AG04449 (cell line): ENCODE measurements at regions not wholly inside any gene's neighbourhood (a gene's known extent, or its start where the extent isn't known, plus 50 kb on each side); places are given as distances from the start of the nearest gene placed in this dataset.

Experiments
- CTCF ChIA-PET: fragments of 350-600 bp; formaldehyde crosslinking; extraction: SDS; loops from one replicate; lab custom pipeline; 2021; ENCODE audit warnings: antibody characterized with exemption; lab: Yijun Ruan, JAX
- POLR2A ChIA-PET: fragments of 400-600, 350-600 bp; formaldehyde crosslinking; extraction: SDS; loops from one replicate; lab custom pipeline; 2020; ENCODE audit warnings: antibody characterized with exemption, inconsistent platforms; lab: Yijun Ruan, JAX
- DNase-seq: peaks from one replicate; pipeline ENCODE4 v3.0.0-alpha.2; 2010; ENCODE audit warnings: low read depth, low spot score
- H3K4me3 ChIP-seq: 2 replicates; pipeline ENCODE4 v1.5.1; 2011; ENCODE audit warnings: low read depth, mild to moderate bottlenecking, control low read depth, low read length
- TF ChIP-seq, protein P1 (sequence below): IDR thresholded peaks from one replicate; pipeline ENCODE4 v1.5.1; 2011; ENCODE audit warnings: mild to moderate bottlenecking, moderate library complexity, low read length, control low read depth, inconsistent platforms; ENCODE audit not compliant: insufficient read depth; ENCODE audit errors: missing control alignments

DNA sequence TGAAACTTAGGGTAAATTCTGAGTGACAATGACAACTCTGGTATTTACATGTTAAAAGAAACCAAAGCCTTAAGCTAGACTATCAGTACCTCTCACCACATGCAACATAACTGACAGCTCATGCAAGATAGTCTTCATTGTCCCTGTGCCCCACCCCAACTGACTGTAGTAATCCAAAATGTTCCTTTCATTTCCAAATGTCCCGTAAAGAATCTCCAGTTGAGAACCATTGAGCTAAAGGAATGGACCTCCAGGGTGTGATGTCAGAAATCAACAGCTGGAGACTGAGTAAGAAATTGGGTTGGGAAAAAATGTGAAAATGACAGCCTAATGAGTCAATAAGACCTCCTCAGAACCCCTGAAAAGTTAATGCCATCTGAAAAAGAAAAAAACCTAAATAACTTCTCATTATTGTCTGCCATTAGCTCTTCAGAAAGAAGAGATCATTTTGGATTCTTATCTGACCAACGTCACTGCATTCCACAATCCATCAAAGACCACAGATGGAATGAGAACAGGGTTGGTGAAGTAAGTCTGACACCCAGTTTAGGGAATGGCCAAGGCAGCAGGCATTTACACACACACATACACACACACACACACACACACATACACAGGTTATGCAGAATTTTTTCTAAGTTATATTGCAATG lies 51.7 kb upstream of the ACVR2A start:
- POLR2A ChIA-PET: interaction anchor here (0.8 kb wide), 1 partner anchor 51 kb away, joined by 3 read pairs; no protein-coding TSS in a partner anchor
- peak; percentile 24 for DNase-seq
- CTCF ChIA-PET: no interaction called here
- TF ChIP-seq, protein P1, sequence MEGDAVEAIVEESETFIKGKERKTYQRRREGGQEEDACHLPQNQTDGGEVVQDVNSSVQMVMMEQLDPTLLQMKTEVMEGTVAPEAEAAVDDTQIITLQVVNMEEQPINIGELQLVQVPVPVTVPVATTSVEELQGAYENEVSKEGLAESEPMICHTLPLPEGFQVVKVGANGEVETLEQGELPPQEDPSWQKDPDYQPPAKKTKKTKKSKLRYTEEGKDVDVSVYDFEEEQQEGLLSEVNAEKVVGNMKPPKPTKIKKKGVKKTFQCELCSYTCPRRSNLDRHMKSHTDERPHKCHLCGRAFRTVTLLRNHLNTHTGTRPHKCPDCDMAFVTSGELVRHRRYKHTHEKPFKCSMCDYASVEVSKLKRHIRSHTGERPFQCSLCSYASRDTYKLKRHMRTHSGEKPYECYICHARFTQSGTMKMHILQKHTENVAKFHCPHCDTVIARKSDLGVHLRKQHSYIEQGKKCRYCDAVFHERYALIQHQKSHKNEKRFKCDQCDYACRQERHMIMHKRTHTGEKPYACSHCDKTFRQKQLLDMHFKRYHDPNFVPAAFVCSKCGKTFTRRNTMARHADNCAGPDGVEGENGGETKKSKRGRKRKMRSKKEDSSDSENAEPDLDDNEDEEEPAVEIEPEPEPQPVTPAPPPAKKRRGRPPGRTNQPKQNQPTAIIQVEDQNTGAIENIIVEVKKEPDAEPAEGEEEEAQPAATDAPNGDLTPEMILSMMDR: no peak
- no peak overlapping the region for H3K4me3 ChIP-seq

DNA sequence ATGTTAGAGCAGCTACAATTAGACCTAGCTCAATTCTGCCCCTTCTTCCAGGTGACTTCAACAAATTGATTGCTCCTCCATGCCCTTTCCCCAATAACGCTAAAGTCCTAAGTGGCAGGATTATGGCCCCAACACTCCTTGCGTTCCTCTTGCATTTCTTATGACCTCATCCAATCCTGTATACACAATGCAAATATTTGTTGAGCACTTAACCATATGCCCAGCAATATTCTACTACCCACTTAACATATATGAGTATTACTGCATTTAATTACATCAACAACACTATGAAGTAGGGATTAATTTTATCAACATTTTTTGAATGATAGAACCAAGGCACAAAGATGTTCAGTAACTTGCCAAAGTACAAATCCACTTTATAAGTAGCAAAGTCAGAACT lies 54.2 kb upstream of the ACVR2A start:
- CTCF ChIA-PET: no interaction called here
- DNase-seq: no peak
- H3K4me3 ChIP-seq: no peak overlapping the region
- TF ChIP-seq, protein P1: no peak
- POLR2A ChIA-PET: no interaction called here

DNA sequence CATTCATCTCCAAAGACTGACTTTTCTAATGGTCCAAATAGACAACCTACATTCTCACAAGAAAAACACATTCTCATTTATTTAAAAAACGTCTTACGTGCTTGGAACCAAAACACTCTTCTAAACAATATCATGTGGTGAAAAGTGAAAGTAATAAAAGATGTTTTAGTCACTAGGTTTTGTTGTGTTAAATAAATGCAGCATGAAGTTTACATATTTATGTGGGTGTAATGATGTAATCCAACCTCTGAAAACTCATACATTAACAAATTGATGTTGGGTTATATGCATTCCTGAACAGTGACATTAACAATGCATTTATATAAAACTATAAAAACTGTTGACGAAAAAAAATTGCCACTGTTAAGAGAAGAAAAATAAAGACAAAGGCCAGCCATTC lies 55.1 kb upstream of the ACVR2A start:
- H3K4me3 ChIP-seq: no peak overlapping the region
- CTCF ChIA-PET: no interaction called here
- TF ChIP-seq, protein P1: no peak
- POLR2A ChIA-PET: no interaction called here
- peak; percentile 16 for DNase-seq

DNA sequence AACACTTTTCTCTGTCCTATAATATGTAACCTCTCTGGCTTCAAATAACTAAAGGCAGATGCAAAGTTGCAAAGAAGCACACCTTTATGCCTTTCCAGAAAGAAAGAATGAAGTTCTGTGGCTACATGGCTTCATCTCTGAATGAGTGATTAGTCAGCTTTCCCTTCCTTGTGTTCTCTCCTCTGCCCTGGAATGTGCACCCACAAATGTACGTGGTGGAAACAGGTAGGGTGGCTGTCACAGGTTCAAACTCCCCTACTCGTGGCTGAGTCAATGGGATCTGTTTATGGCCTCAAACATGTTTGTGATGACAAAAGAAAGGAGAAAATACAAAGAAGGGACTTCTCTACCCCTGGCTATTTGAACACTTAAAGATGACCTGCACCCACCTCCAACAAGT lies 55.5 kb upstream of the ACVR2A start:
- no peak for DNase-seq
- POLR2A ChIA-PET: no interaction called here
- no peak overlapping the region for H3K4me3 ChIP-seq
- CTCF ChIA-PET: no interaction called here
- TF ChIP-seq, protein P1: no peak

DNA sequence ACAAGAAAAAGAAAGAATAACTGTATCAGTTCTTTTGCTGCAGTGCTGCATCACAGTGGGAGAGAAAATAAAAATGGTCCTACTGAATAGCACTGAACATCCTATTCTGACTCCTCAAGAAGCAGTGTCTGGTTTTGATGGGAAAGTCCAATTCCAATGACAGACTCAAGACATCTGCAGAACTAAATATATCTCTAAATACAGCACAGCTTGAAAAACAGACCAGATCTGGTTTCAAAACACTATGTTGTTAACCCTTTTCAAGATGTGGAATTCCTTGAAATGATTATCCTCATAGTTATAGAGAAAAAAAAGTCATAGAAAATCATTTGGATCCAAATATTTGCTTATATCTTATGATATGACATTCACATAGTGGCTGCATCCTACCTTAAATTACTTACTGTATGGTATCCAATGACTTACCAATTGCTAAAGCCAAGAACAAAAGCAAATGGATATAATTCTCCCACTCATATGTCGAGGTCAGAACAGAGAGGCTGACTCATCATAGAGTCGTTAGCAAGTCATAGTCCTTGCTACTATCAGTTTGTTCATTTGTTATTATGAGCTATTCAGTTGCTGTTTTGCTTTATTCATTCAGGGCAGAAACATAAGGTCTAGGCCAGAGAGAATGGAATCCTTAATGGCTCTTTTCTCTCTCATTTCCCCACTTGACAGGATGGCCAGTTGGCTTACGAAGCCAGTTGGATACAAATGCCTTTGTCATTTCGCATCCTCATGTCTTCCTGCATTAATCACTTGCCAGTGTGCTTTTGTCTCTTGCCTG lies 62.5 kb upstream of the ACVR2A start:
- CTCF ChIA-PET: no interaction called here
- POLR2A ChIA-PET: no interaction called here

DNA sequence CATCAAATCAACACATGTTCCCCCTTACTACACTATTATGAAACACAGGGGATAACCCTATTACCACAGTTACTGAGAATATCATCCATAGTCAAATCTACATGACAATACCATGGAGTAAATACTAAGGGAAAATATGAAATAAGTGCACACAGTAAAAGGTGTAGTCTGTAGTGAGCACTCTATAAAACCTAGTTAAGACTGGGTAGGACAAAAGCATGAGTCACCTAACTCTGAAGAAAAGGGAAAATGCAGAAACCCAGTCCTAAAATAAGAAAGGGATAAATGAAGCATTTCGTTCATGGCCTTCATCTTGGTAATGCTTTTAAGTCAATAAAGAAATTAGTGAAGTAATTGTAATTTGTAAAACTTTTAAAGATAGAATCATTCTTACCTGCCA lies 65.4 kb upstream of the ACVR2A start:
- POLR2A ChIA-PET: no interaction called here
- no peak overlapping the region for H3K4me3 ChIP-seq
- no peak for DNase-seq
- TF ChIP-seq, protein P1: no peak
- CTCF ChIA-PET: no interaction called here

More for the DNA sequence above, 62.5 kb upstream of the ACVR2A start:
- TF ChIP-seq, protein P1: no peak
- H3K4me3 ChIP-seq: no peak overlapping the region
- DNase-seq: no peak
